Islet precursor cell (in vitro differentiated cells): ENCODE measurements at regions not wholly inside any gene's neighbourhood (a gene's known extent, or its start where the extent isn't known, plus 50 kb on each side); places are given as distances from the start of the nearest gene placed in this dataset.

Source experiments
- DNase-seq: peaks from one replicate; pipeline ENCODE4 v3.0.0-alpha.2; 2018

GRCh38 chr2:116340690-116341089 is 1473.8 kb upstream of the DDX18 start:
- no peak for DNase-seq

DNA sequence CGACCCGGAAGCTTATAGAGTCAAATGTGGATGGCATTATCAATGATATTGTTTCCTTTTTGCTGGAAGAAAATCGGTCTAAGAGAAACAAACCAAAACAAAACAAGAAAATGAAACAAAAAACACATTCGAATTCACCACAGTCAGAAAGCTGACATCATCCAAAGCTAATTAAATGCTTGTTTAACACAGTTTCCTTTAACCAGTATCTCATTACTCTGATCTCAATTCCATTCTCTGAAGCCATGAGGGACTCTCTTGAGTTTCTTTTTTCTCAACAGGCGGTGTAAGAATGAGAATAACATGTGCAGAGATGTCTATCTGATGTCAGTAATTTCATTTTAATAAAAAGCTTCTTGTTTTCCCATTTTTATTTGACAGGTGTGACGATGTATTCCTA is 1448.3 kb upstream of the DDX18 start:
- DNase-seq: no peak

DNA sequence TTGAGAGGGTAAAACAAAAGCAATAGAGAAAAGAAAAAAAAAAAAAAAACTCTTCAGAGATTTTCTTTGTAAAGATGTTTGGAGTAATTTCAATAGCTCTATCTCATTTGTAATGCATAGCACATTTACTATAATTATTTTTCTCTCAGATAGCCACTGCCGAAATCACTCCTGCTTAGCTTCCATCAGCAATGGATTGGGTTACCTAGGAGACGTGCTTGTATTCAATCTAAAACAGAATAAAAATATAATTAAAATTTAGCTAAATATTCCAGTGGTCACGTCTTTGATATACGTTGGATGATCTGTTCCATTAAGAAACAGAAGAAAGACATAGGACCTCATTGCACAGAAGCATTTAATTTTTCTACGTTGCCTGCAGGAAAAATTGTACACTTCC is 1435.7 kb upstream of the DDX18 start:
- DNase-seq: no peak

GRCh38 chr2:116411211-116411610 is 1403.3 kb upstream of the DDX18 start:
- DNase-seq: no peak

GRCh38 chr2:116413659-116414058 is 1400.8 kb upstream of the DDX18 start:
- no peak for DNase-seq

- DNase-seq: no peak
Observed at GRCh38 chr2:116416731-116417377, 1397.6 kb upstream of the DDX18 start.

DNA sequence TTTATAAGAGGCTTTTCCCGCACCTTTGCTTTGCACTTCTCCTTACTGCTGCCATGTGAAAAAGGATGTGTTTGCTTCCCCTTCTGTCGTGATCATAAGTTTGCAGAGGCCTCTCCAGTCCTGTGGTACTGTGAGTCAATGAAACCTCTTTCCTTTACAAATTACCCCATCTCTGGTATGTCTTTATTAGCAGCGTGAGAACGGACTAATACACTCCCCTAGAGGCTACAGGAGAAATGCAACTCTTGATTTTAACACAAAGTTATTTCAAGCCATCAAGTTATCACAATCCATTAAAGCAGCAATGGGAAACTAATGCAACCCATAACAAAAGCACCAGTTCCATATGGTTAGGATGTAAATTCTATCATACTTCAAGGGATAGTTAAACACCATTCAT is 1378.8 kb upstream of the DDX18 start:
- no peak for DNase-seq

- DNase-seq: no peak
Observed at GRCh38 chr2:116440104-116440653, 1374.3 kb upstream of the DDX18 start.

DNA sequence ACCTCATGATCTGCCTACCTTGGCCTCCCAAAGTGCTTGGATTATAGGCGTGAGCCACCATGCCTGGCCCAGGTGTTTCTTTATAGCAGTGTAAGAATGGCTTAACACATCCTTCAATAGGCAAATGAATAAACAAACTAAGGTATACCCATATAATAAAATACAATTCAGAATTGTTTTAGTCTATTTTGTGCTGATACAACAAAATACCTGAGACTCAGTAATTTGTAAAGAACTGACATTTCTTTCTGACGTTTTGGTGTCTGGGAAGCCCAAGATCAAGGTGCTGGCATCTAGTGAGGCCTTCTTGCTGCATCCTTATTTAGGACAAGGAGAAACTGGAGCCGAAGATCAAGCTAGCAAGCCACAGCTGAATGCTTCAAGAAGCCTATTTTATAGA is 1372.1 kb upstream of the DDX18 start:
- no peak for DNase-seq

GRCh38 chr2:116444256-116444872 is 1370.1 kb upstream of the DDX18 start:
- DNase-seq: no peak

- no peak for DNase-seq
Observed at GRCh38 chr2:116450990-116451389, 1363.5 kb upstream of the DDX18 start.

DNA sequence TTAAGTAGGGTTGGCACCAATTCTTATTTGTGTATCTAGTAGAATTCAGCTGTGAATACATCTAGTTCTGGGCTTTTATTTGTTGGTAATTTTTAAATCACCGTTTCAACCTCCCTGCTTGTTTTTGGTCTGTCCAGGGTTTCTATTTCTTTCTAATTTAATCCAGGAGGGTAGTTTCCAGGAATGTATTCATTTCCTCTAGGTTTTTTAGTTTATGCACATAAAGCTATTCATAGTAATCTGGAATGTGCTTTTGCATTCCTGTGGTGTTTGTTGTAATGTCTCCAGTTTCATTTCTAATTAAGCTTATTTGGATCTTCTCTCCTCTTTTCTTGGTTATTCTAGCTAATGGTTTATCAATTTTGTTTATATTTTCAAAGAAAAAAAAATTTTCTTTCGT is 1361.8 kb upstream of the DDX18 start:
- no peak for DNase-seq

DNA sequence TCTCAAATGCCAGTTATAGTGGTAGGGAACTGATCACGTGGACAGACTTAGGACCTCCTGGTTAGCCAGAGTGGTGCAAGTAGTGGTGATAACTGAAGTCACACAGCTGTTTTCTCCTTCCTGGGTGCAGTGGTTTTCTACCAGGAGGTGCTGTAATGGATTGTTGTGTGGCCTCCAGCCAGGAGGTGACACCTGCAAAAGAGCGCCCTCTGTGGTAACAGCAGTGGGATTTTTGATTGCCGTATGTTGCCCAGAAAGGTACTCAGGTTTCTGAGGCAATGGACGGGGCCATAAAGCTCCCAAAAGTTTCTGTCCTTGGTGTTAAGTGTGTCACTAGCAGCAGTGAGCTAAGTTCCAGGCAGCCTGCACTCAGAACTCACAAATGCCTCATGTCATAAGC is 1358.1 kb upstream of the DDX18 start:
- DNase-seq: no peak

DNA sequence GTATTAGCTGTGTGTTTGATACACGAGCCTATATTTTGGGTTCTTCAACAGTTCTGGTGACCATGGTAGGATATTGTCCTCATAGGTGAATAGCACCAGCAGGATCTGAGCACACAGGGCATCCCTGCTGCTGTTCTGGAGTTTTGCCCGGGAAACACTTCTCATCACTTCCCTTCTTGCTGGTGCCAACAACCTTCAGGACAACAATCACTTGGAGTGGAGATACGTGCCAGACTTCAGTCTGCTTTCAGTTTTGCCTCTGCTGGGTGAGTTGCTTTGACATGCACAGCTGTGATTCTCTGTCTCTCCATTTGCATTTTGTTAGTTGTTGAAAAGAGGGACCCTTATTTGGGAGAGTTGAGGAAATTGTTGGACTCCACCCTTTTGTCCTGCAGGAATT is 1347.2 kb upstream of the DDX18 start:
- no peak for DNase-seq

GRCh38 chr2:116477229-116477628 is 1337.3 kb upstream of the DDX18 start:
- DNase-seq: no peak

DNA sequence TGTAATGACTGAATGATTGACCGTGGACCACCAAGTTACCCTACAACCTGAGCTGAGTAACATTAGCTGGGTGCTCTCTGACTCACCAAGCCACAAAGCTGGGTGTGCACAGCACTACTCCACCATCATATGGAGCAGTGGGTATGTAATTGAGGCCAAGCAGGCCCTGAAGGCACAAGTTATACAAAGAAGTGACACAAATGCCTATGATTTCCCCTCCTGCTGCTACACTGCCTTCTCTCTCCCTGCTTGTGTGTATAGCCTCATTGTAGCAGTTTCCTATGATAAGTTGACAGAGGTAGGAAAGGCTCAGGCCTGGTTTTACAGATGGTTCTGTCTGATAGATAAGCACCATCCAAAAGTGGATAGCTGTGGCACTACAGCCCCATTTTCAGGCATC is 1327.2 kb upstream of the DDX18 start:
- no peak for DNase-seq

DNA sequence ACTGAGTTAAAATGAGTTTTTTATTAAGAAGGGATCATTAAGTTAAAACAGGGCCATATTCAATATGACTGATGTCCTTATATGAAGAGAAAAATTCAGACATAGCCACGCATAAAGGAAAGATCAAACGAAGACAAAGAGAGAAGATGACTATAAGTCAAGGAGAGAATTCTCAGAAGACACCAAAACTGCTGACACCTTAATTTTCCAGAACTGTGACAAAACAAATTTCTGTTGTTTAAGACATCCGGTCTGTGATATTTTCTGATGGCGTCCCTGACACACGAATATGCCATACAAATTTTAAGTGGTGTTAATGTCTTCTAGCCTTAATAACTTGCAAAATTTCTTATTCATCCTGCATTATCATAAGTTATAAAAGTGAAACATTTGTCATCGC is 1325.2 kb upstream of the DDX18 start:
- DNase-seq: no peak

GRCh38 chr2:116489944-116490343 is 1324.5 kb upstream of the DDX18 start:
- DNase-seq: no peak

DNA sequence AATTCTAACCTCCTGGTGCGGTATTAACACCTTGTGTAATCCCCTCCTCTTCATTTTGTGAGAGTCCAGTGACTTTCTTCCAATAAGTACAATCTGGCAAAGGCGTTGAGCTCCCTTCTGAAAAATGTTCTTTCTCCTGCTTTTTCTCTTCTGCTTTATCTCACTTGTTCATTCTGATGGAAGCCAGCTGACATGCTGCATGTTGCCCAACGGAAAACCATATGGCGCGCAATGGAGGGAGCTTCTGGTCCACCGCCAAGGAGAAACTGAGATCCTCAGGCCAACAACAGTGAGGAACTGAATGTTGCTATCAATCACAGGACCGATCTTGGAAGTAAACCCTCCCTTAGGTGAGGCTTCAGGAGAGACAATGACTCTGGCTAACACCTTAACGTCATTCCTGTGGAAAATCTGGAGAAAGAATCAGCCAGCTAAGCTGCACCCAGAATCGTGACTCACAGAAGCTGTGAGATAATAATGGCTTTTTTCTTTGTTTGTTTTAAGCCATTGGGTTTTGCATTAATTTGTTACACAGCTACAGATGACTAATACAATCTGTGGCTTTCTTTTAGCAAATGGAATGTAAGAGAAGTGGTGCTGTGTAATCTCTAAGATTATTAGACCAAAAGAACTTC is 1323.9 kb upstream of the DDX18 start:
- no peak for DNase-seq

DNA sequence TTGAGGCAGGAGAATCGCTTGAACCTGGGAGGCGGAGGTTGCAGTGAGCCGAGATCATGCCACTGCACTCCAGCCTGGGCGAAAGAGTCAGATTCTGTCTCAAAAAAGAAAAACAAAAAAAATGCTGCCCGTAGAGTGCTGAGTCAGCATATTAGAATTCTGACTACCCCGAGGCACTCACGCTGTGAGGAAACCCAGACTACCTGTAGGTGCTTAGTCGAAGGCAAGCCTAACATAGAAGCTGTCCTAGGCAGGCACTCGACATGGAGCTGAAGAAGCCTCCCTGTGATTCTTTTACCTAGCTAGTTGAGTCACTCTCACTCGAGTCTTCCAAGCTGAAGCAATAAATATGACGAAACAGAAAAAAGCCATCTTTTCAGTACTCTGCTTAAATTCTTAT is 1323.2 kb upstream of the DDX18 start:
- peak; percentile 67 for DNase-seq

- no peak for DNase-seq
Observed at GRCh38 chr2:116499389-116499788, 1315.1 kb upstream of the DDX18 start.

DNA sequence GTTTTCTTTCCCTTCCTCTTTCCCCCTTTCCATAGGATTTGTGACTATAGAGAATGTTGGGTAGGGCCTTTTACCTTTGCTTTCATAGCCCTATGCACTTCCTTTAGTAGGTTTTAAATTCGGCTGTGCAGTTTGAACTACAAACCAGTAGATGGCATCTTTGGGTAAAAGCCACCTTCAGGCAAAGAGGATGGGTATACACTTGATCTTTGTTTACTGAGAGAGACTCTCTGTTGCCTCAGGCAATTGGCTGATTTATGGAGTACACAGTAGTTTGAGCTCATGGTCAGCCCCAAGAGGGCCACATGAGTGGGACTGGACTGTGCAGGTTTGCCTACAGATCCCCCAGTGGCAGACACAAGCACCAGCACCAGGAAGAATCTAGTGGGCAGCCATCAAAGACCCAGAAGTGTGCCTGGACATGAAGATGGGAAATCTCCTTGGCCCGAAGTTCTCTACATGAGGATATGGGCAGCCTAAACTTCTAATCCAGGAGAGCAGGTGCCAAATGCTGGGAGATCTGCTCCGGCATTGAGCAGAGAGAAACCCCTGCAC is 1304.3 kb upstream of the DDX18 start:
- DNase-seq: peak; percentile 88

DNA sequence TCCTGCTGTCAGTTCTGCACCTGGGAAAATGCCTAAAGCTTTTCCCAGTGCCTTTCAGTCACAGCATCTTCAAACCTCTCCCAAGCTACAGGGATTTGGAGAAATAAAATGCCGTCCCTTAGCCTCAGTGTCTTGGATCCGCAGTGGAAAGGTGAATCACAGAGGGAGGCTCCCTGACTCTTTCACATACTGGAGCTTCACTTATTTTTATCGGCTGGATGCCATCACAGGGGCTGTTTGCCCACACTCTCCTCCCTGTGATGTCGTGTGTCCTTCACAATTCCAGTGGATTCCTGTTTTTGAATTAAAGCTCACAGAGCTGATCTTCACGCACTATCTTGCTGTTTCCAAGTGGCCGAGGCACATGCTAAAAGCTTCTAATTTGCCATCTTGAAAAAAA is 1303.1 kb upstream of the DDX18 start:
- no peak for DNase-seq

DNA sequence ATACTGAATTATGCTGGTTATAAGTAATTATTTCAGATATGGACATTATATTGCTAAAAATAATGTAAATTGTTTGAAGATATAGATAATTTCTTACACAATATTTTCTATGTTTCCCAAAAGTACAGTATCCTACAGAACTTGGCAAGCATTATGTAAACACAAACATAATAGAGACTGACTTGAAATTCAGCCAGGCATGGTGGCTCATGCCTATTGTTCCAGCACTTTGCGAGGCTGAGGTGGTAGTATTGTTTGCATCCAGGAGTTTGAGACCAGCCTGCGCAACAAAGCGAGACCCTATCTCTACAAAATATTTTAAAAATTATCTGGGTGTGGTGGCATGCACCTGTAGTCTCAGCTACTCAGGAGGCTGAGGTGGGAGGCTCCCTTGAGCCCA is 1300.5 kb upstream of the DDX18 start:
- DNase-seq: no peak
